ENCODE measurements at regions not wholly inside any gene's neighbourhood (a gene's known extent, or its start where the extent isn't known, plus 50 kb on each side); places are given as distances from the start of the nearest gene placed in this dataset.

- no peak for DNase-seq (ENCODE audit: low read depth)
- TF ChIP-seq CTCF (conservative IDR thresholded peaks at IDR 0.05; ENCODE audit: control insufficient read depth, insufficient read depth, low read depth, low read length) = no peak
- H3K4me3 ChIP-seq (ENCODE audit: control insufficient read depth, low read depth, low read length) = no peak overlapping the region
Observed at GRCh38 chr12:78384541-78384940, 480.0 kb upstream of the SYT1 start.

- TF ChIP-seq CTCF (conservative IDR thresholded peaks at IDR 0.05; ENCODE audit: control insufficient read depth, insufficient read depth, low read depth, low read length) = no peak
- H3K4me3 ChIP-seq (ENCODE audit: control insufficient read depth, low read depth, low read length) = no peak overlapping the region
- peak; percentile 12 for DNase-seq (ENCODE audit: low read depth)
Observed at GRCh38 chr12:78385541-78385940, 479.0 kb upstream of the SYT1 start.

- TF ChIP-seq CTCF (conservative IDR thresholded peaks at IDR 0.05; ENCODE audit: control insufficient read depth, insufficient read depth, low read depth, low read length) = no peak
- no peak for DNase-seq (ENCODE audit: low read depth)
- H3K4me3 ChIP-seq (ENCODE audit: control insufficient read depth, low read depth, low read length) = no peak overlapping the region
Observed at GRCh38 chr12:78386871-78387270, 477.7 kb upstream of the SYT1 start.

GRCh38 chr12:78387721-78388120 lies 476.9 kb upstream of the SYT1 start:
- DNase-seq (ENCODE audit: low read depth) = no peak
- TF ChIP-seq CTCF (conservative IDR thresholded peaks at IDR 0.05; ENCODE audit: control insufficient read depth, insufficient read depth, low read depth, low read length) = no peak

GRCh38 chr12:78388461-78388860 lies 476.1 kb upstream of the SYT1 start:
- DNase-seq (ENCODE audit: low read depth) = no peak
- no peak overlapping the region for H3K4me3 ChIP-seq (ENCODE audit: control insufficient read depth, low read depth, low read length)
- no peak for TF ChIP-seq CTCF (conservative IDR thresholded peaks at IDR 0.05; ENCODE audit: control insufficient read depth, insufficient read depth, low read depth, low read length)

More at GRCh38 chr12:78387721-78388120, 476.9 kb upstream of the SYT1 start:
- no peak overlapping the region for H3K4me3 ChIP-seq (ENCODE audit: control insufficient read depth, low read depth, low read length)

- H3K4me3 ChIP-seq (ENCODE audit: control insufficient read depth, low read depth, low read length) = no peak overlapping the region
- no peak for DNase-seq (ENCODE audit: low read depth)
- TF ChIP-seq CTCF (conservative IDR thresholded peaks at IDR 0.05; ENCODE audit: control insufficient read depth, insufficient read depth, low read depth, low read length) = no peak
Observed at GRCh38 chr12:78390920-78391319, 473.7 kb upstream of the SYT1 start.

- TF ChIP-seq CTCF (conservative IDR thresholded peaks at IDR 0.05; ENCODE audit: control insufficient read depth, insufficient read depth, low read depth, low read length) = peak; percentile 19
- DNase-seq (ENCODE audit: low read depth) = peak; percentile 46
- no peak overlapping the region for H3K4me3 ChIP-seq (ENCODE audit: control insufficient read depth, low read depth, low read length)
Observed at GRCh38 chr12:78392918-78393317, 471.7 kb upstream of the SYT1 start.
